H1 (cell line): ENCODE measurements at regions not wholly inside any gene's neighbourhood (a gene's known extent, or its start where the extent isn't known, plus 50 kb on each side); places are given as distances from the start of the nearest gene placed in this dataset.

Source experiments
- CBX5 ChIP-seq: fragments of 300-800, 300-1000 bp; sonication (generic); IDR thresholded peaks from 2 replicates; pipeline ENCODE4 v1.7.1; 2016; ENCODE audit warnings: antibody characterized with exemption, low read length, low read depth
- CHD7 ChIP-seq: fragments of 300-600 bp; sonication (generic); IDR thresholded peaks from 2 replicates; pipeline ENCODE4 v1.7.1; 2012; ENCODE audit warnings: low read length, moderate library complexity, mild to moderate bottlenecking, inconsistent platforms; ENCODE audit not compliant: insufficient replicate concordance
- EZH2 ChIP-seq: fragments of 200-600 bp; sonication (generic); IDR thresholded peaks from 2 replicates; pipeline ENCODE4 v1.7.1; 2012; ENCODE audit warnings: low read depth, mild to moderate bottlenecking, moderate library complexity, low read length, inconsistent platforms; ENCODE audit not compliant: severe bottlenecking
- RAD21 ChIP-seq, 2 experiments: IDR thresholded peaks in 1 of 2; conservative IDR thresholded peaks in 1 of 2; 2 replicates each; pipeline ENCODE4 v1.6.1; 2011; ENCODE audit warnings: low read depth in 2 of 2, low read length in 2 of 2, improper control_type of control experiment in 1 of 2, inconsistent platforms in 1 of 2, mild to moderate bottlenecking in 1 of 2, moderate library complexity in 1 of 2
- RNF2 ChIP-seq: fragments of 200-900, 300-1000 bp; sonication (generic); IDR thresholded peaks from 2 replicates; pipeline ENCODE4 v1.7.1; 2016; ENCODE audit warnings: borderline replicate concordance, low read depth, mild to moderate bottlenecking, antibody characterized with exemption, low read length; ENCODE audit not compliant: poor library complexity, severe bottlenecking; ENCODE audit errors: missing control alignments
- TF ChIP-seq, protein P1 (sequence below), 3 experiments: IDR thresholded peaks; 1 replicate in 2 of 3; 2 replicates in 1 of 3; pipeline versions ENCODE4 v1.5.1 to v1.6.1; 2011; ENCODE audit warnings: low read length in 3 of 3, mild to moderate bottlenecking in 3 of 3, inconsistent platforms in 2 of 3, low read depth in 1 of 3, moderate library complexity in 1 of 3; ENCODE audit not compliant: insufficient read depth in 1 of 3; ENCODE audit errors: control extremely low read depth in 1 of 3

- TF ChIP-seq CHD7: no peak
- no peak for TF ChIP-seq RAD21 (IDR thresholded peaks at IDR 0.05 in 1 of 2, conservative IDR thresholded peaks at IDR 0.05 in 1 of 2; ENCODE audit: low read depth in 2 of 2, low read length in 2 of 2)
- TF ChIP-seq CBX5: no peak
- TF ChIP-seq RNF2: no peak
- TF ChIP-seq, protein P1, sequence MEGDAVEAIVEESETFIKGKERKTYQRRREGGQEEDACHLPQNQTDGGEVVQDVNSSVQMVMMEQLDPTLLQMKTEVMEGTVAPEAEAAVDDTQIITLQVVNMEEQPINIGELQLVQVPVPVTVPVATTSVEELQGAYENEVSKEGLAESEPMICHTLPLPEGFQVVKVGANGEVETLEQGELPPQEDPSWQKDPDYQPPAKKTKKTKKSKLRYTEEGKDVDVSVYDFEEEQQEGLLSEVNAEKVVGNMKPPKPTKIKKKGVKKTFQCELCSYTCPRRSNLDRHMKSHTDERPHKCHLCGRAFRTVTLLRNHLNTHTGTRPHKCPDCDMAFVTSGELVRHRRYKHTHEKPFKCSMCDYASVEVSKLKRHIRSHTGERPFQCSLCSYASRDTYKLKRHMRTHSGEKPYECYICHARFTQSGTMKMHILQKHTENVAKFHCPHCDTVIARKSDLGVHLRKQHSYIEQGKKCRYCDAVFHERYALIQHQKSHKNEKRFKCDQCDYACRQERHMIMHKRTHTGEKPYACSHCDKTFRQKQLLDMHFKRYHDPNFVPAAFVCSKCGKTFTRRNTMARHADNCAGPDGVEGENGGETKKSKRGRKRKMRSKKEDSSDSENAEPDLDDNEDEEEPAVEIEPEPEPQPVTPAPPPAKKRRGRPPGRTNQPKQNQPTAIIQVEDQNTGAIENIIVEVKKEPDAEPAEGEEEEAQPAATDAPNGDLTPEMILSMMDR (IDR thresholded peaks at IDR 0.05; ENCODE audit: control extremely low read depth in 1 of 3, insufficient read depth in 1 of 3, low read depth in 1 of 3, low read length in 3 of 3): no peak
- no peak for TF ChIP-seq EZH2
These were observed 145.6 kb downstream of the SLC7A11 start (continued) for GRCh38 chr4:138096384-138097062.
